ENCODE measurements at regions not wholly inside any gene's neighbourhood (a gene's known extent, or its start where the extent isn't known, plus 50 kb on each side); places are given as distances from the start of the nearest gene placed in this dataset.

DNA sequence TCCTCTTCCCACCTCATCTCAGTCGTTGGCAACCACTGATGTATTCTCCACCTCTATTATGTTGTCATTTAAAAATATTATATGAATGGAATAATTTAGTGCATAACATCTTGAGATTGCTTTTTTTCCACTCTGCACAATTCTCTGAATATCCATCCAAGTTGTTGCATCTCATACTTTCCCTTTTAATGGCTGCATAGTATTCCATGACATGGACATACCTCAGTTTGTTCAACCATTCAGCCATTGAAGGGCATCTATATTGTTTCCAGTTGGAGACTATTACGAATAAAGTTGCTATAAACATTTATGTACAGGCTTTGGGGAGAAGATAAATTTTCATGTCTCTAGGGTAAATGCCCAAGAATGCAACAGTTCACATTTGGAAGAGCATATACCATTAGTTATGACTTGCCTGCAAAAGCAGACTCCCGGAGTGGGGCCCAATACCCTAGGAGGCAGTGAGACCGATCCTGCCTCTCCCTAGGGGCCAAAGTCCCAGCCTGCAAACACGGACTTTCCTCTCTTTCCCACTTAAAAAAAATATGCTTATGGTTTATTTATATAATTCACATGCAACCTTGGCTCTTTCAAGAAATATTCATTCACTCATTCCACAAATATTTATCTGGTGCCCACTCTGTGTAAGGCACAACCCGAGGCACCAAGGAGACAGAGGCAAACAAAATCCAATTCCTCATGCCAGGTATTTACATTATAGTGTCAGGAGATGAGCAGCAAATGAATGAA lies 227.0 kb upstream of the PMEPA1 start:
- TF ChIP-seq, protein P1, sequence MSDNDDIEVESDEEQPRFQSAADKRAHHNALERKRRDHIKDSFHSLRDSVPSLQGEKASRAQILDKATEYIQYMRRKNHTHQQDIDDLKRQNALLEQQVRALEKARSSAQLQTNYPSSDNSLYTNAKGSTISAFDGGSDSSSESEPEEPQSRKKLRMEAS (IDR thresholded peaks at IDR 0.05; ENCODE audit: low read depth, low read length) = no peak
- no peak for TF ChIP-seq POLR2A (IDR thresholded peaks at IDR 0.05; ENCODE audit: extremely low read depth, insufficient read length)
- TF ChIP-seq MYC (IDR thresholded peaks at IDR 0.05; ENCODE audit: low read depth, low read length) = no peak
- TF ChIP-seq, protein P2, sequence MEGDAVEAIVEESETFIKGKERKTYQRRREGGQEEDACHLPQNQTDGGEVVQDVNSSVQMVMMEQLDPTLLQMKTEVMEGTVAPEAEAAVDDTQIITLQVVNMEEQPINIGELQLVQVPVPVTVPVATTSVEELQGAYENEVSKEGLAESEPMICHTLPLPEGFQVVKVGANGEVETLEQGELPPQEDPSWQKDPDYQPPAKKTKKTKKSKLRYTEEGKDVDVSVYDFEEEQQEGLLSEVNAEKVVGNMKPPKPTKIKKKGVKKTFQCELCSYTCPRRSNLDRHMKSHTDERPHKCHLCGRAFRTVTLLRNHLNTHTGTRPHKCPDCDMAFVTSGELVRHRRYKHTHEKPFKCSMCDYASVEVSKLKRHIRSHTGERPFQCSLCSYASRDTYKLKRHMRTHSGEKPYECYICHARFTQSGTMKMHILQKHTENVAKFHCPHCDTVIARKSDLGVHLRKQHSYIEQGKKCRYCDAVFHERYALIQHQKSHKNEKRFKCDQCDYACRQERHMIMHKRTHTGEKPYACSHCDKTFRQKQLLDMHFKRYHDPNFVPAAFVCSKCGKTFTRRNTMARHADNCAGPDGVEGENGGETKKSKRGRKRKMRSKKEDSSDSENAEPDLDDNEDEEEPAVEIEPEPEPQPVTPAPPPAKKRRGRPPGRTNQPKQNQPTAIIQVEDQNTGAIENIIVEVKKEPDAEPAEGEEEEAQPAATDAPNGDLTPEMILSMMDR (IDR thresholded peaks at IDR 0.05; ENCODE audit: low read depth, low read length) = no peak
- no peak for DNase-seq (ENCODE audit: low read depth)
- no peak overlapping the region for H3K4me3 ChIP-seq (ENCODE audit: low read depth, low read length)

DNA sequence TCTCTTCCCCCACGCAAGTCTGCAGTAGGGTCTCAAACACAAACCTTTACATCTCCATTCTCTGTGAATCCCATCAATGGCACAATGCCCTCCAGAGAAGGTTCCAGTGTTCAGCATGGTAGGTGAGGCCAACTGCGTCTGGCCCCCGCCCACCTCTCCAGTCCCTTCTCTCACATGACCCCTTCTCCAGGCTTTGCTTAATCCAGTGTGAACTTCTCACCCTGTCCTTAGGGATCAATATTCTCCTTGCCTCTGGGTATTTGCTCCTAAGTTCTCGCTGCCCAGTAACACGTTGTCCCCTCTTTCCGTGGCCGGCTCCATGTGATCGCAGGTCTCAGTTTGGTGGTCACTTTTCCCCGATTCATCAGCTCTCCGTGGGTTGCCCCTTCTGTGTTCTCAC lies 225.1 kb upstream of the PMEPA1 start:
- no peak overlapping the region for H3K4me3 ChIP-seq (ENCODE audit: low read depth, low read length)
- TF ChIP-seq, protein P2 (IDR thresholded peaks at IDR 0.05; ENCODE audit: low read depth, low read length) = no peak
- TF ChIP-seq POLR2A (IDR thresholded peaks at IDR 0.05; ENCODE audit: extremely low read depth, insufficient read length) = no peak
- TF ChIP-seq, protein P1 (IDR thresholded peaks at IDR 0.05; ENCODE audit: low read depth, low read length) = no peak
- no peak for TF ChIP-seq MYC (IDR thresholded peaks at IDR 0.05; ENCODE audit: low read depth, low read length)
- DNase-seq (ENCODE audit: low read depth) = no peak

DNA sequence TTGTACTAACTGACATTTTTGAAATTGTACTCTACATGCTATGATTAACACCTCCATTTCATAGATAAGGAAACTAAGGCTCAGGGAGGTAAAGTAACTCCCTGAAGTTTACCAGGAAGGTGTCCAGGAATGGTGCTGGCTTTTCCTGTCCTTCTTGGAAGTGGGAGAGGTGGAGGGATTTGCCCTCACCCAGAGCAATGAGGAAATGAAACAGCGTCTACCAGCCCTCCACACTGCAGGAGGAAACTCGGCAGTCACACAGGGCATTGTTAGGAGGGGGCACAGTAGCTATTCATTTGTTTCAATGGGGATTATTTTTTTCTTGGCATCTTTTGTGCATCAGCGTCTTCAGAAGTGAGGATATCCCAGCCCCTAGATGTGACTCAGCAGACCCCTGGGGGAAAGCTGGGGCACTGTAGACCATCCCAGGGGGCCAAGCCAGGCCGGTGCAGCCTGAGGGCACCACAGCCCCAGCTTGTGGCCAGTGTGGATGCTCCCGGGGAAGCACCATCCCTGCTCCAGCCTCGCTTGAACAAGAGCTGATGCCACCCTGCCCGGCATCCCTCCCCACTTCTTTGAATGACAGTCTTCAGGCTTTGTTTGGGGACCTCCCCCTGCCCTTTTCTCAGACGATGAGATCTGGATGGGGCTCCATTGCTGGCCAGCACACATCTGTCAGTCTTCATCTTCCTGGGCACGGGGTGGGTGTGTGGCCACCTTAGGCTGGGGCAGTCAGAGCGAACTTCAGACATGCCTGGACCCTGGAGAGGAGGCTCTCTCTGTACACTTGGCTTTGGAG lies 224.4 kb upstream of the PMEPA1 start:
- TF ChIP-seq POLR2A (IDR thresholded peaks at IDR 0.05; ENCODE audit: extremely low read depth, insufficient read length) = no peak
- no peak for TF ChIP-seq MYC (IDR thresholded peaks at IDR 0.05; ENCODE audit: low read depth, low read length)
- TF ChIP-seq, protein P1 (IDR thresholded peaks at IDR 0.05; ENCODE audit: low read depth, low read length) = no peak
- TF ChIP-seq, protein P2 (IDR thresholded peaks at IDR 0.05; ENCODE audit: low read depth, low read length) = no peak
- no peak for DNase-seq (ENCODE audit: low read depth)

DNA sequence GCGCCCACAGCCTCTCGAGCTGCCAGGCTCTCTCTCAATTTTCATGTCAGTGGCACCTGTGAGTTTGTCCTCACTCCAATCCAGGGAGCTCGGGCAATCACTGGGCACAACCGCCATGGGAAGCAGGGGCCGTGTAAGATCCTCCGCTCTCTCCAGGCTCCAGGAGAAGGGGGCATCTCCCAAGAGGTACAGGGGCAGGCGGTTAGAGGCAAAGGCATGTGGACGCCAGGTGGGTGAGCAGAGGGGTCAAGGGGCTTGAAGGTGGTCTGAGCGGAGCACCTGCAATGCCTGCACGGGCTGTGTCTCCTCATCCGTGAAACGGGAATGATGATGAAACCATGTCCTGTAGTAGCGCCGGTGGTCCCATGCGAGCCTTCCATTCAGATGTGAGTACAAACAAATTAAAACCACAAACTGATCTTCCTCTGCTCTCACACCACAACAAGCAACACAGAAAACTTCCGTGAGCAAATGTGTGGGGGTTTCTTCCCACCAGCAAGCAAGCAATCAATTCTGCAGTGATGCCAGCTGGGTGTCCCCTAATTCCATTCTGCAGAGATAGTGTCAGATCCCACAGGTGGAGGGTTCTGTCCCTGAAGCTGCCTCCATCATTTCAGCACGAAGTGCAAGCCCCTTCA lies 222.5 kb upstream of the PMEPA1 start:
- H3K4me3 ChIP-seq (ENCODE audit: low read depth, low read length) = no peak overlapping the region
- no peak for DNase-seq (ENCODE audit: low read depth)
- TF ChIP-seq POLR2A (IDR thresholded peaks at IDR 0.05; ENCODE audit: extremely low read depth, insufficient read length) (no peak), MYC (IDR thresholded peaks at IDR 0.05; ENCODE audit: low read depth, low read length) (no peak)
- TF ChIP-seq, protein P2 (IDR thresholded peaks at IDR 0.05; ENCODE audit: low read depth, low read length) = no peak
- TF ChIP-seq, protein P1 (IDR thresholded peaks at IDR 0.05; ENCODE audit: low read depth, low read length) = no peak

More for the DNA sequence above, 224.4 kb upstream of the PMEPA1 start:
- no peak overlapping the region for H3K4me3 ChIP-seq (ENCODE audit: low read depth, low read length)

DNA sequence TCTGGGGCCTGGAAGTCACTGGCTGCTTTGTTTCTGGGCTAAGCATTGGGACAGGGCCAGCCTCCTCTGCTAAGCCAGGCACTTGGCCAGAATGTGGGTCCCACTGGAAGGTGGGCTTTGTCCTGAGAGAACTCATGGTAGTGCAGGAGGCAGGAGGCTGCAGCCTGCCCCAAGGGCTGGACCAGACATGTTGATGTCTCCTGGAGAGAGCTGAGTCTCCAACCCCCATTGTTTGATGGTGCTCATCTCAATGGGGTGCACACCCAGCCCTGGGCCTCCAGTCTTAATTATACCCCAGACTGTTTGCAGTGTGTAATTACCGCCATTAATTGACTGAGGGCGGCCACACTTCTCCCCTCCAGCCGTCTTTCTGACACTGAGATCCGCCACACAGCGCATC lies 220.5 kb upstream of the PMEPA1 start:
- TF ChIP-seq, protein P1 (IDR thresholded peaks at IDR 0.05; ENCODE audit: low read depth, low read length) = no peak
- TF ChIP-seq MYC (IDR thresholded peaks at IDR 0.05; ENCODE audit: low read depth, low read length) (no peak), POLR2A (IDR thresholded peaks at IDR 0.05; ENCODE audit: extremely low read depth, insufficient read length) (no peak)
- TF ChIP-seq, protein P2 (IDR thresholded peaks at IDR 0.05; ENCODE audit: low read depth, low read length) = no peak
- no peak for DNase-seq (ENCODE audit: low read depth)
- H3K4me3 ChIP-seq (ENCODE audit: low read depth, low read length) = no peak overlapping the region

Measured in NB4 (cell line).